ENCODE measurements at regions not wholly inside any gene's neighbourhood (a gene's known extent, or its start where the extent isn't known, plus 50 kb on each side); places are given as distances from the start of the nearest gene placed in this dataset.

DNA sequence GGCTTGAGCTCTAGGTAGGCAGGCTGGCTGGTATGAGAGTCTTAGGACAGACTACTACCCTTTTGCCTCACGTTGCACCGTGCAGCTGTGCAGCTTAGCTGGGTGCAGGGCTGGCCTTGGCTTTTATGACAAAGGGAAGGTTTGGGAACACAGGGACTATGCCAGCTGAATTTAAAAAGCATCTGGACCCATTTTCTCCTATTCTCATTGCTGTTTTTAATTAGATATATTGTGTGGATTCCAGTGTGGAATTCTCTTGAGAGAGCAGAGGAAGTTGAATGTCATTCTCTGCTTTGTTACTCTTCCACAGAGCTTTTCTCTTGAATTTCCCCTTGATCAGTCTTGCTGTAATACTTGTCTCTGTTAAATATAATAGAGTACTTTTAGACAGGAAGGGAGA, 192.7 kb downstream of the ZNF330 start:
- H3K36me3 ChIP-seq (ENCODE audit: control insufficient read depth in 2 of 4, insufficient read depth in 4 of 4, low read length in 3 of 4) = no peaks in the 10 kb centered on the region
- no peaks in the 10 kb centered on the region for H3K4me1 ChIP-seq (replicated peaks in 1 of 4; ENCODE audit: control insufficient read depth in 3 of 4, insufficient read depth in 4 of 4, low read length in 3 of 4)
- CTCF ChIA-PET (ENCODE audit: partially characterized antibody) = no interaction called here
- no peak overlapping the region for H2BK120ac ChIP-seq (replicated peaks; ENCODE audit: low read depth, low read length)
- H2BK20ac ChIP-seq (ENCODE audit: low read length) = no peak overlapping the region
- FAIRE-seq = no peak
- H2BK15ac ChIP-seq (ENCODE audit: low read length) = no peak overlapping the region
- H3K14ac ChIP-seq (ENCODE audit: insufficient read length) = no peak overlapping the region
- H4K20me1 ChIP-seq (replicated peaks in 1 of 2; ENCODE audit: control insufficient read depth in 1 of 2, insufficient read depth in 2 of 2, low read length in 2 of 2) = no peaks in the 10 kb centered on the region
- 89% methylated on average over 2 of the region's 2 CpGs; no CpG with 5 or more reads in 1 of the 2 experiments for WGBS, 2 experiments (ENCODE audit: extremely low coverage in 1 of 2, insufficient coverage in 1 of 2, insufficient read length in 1 of 2, insufficient replicate concordance in 2 of 2, low coverage in 1 of 2, low lambda C conversion rate in 2 of 2, missing lambda C conversion rate in 1 of 2)
- H3K4me2 ChIP-seq (ENCODE audit: insufficient read depth in 1 of 2, low read depth in 2 of 2, low read length in 2 of 2) = no peak overlapping the region
- H3K79me2 ChIP-seq (ENCODE audit: control insufficient read depth in 1 of 2, insufficient read depth in 2 of 2, low read length in 2 of 2) = no peaks in the 10 kb centered on the region
- H3K9ac ChIP-seq (replicated peaks in 1 of 4; ENCODE audit: extremely low read depth in 1 of 4, low read depth in 3 of 4, low read length in 3 of 4) = no peak overlapping the region
- no peak overlapping the region for H4K91ac ChIP-seq (replicated peaks; ENCODE audit: insufficient read length, low read length)
- POLR2A ChIA-PET (ENCODE audit: partially characterized antibody) = no interaction called here
- H3K56ac ChIP-seq (replicated peaks; ENCODE audit: insufficient read length, low read depth, low read length) = no peak overlapping the region
- no peaks in the 10 kb centered on the region for H3K27me3 ChIP-seq (replicated peaks in 1 of 4; ENCODE audit: control insufficient read depth in 3 of 4, extremely low read depth in 1 of 4, insufficient read depth in 3 of 4, low read length in 3 of 4)
- H3K9me3 ChIP-seq (ENCODE audit: insufficient read depth in 2 of 2, low read depth in 1 of 2, low read length in 1 of 2) = no peaks in the 10 kb centered on the region
- TF ChIP-seq ZNF274 (IDR thresholded peaks at IDR 0.05; ENCODE audit: borderline replicate concordance, extremely low read depth, low read length) (no peak), CHD2 (IDR thresholded peaks at IDR 0.05; ENCODE audit: low read length) (no peak), RXRA (IDR thresholded peaks at IDR 0.05; ENCODE audit: insufficient read depth, low read depth, low read length) (no peak), FOSL1 (IDR thresholded peaks at IDR 0.05; ENCODE audit: insufficient read depth, low read depth, low read length) (no peak)
- H4K8ac ChIP-seq (ENCODE audit: extremely low read depth, insufficient read depth, low read length) = no peak overlapping the region
- no peak overlapping the region for H3K18ac ChIP-seq (ENCODE audit: extremely low read depth, low read length)
- no peak overlapping the region for H4K5ac ChIP-seq (ENCODE audit: insufficient read length, low read depth, low read length)
- H2AK5ac ChIP-seq (ENCODE audit: low read depth, low read length) = no peak overlapping the region
- no peak for DNase-seq (ENCODE audit: low read depth in 1 of 2, low spot score in 2 of 2)
- no peak overlapping the region for H2BK12ac ChIP-seq (ENCODE audit: low read depth, low read length)
- H3K4ac ChIP-seq (replicated peaks; ENCODE audit: insufficient read length, low read depth, low read length) = no peak overlapping the region
- no peak overlapping the region for H2BK5ac ChIP-seq (ENCODE audit: low read depth, low read length)
- no peak overlapping the region for H3K4me3 ChIP-seq (ENCODE audit: extremely low read depth in 1 of 4, insufficient read depth in 2 of 4, low read depth in 3 of 4, low read length in 4 of 4)
- H3K23me2 ChIP-seq (ENCODE audit: low read depth, low read length) = no peaks in the 10 kb centered on the region; the same call in 1 of the 2 replicates
- no peak overlapping the region for H3K23ac ChIP-seq (ENCODE audit: insufficient read length)
- H3K27ac ChIP-seq (ENCODE audit: low read depth, low read length) = no peak overlapping the region
- H2AFZ ChIP-seq (ENCODE audit: low read length) = no peak overlapping the region
- no peaks in the 10 kb centered on the region for H3K79me1 ChIP-seq (ENCODE audit: low read depth, low read length)

Data from H1 (cell line).